ENCODE measurements at regions not wholly inside any gene's neighbourhood (a gene's known extent, or its start where the extent isn't known, plus 50 kb on each side); places are given as distances from the start of the nearest gene placed in this dataset.

DNA sequence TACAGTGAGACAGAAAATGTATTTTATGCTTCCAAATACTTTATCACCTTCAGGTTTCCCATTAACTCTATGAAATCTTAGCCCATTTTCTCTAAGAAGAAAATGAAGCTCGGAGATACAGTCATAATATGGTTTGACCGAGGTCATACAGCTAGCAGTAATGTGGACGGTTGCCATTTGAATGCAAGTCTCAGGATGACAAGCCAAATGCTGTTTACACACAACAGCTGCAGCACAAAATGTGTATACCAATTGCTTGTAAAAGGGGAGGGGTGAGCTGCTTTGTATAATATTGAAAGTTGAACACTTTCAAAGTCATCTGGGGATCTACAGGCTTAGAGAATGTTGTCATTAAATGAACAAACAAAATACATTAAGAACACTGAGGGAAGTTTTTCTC lies 93.8 kb upstream of the FSIP2 start:
- TF ChIP-seq RARB (CRISPR knock-in tag; IDR thresholded peaks at IDR 0.05) (no peak), PATZ1 (CRISPR knock-in tag; IDR thresholded peaks at IDR 0.05; ENCODE audit: borderline replicate concordance) (no peak), ARNTL (CRISPR knock-in tag; IDR thresholded peaks at IDR 0.05; ENCODE audit: borderline replicate concordance, low read depth) (no peak), TOX (CRISPR knock-in tag; IDR thresholded peaks at IDR 0.05; ENCODE audit: borderline replicate concordance) (no peak), ZFP3 (CRISPR knock-in tag; IDR thresholded peaks at IDR 0.05) (no peak), ZC3H10 (CRISPR knock-in tag; IDR thresholded peaks at IDR 0.05) (no peak), ESRRG (CRISPR knock-in tag; IDR thresholded peaks at IDR 0.05) (no peak)

Data from SK-N-SH treated with all-trans-retinoic acid at 6 μM for 48 hours (cell line).